Mononuclear cell (primary cell): ENCODE measurements at regions not wholly inside any gene's neighbourhood (a gene's known extent, or its start where the extent isn't known, plus 50 kb on each side); places are given as distances from the start of the nearest gene placed in this dataset.
"Not testable (repeated sequence)": the region's sequence is repeated elsewhere in the genome, so short reads cannot be mapped to it uniquely, and the experiment has no call there.

Experiments used
- H3K27me3 ChIP-seq: 2 replicates; pipeline ENCODE4 v1.6.0; 2011; ENCODE audit warnings: low read length, control low read depth; ENCODE audit not compliant: insufficient read depth
- H3K4me1 ChIP-seq: 2 replicates; pipeline ENCODE4 v1.5.1; 2011; ENCODE audit warnings: mild to moderate bottlenecking, low read length, control low read depth; ENCODE audit not compliant: insufficient read depth
- H3K4me3 ChIP-seq: 2 replicates; pipeline ENCODE4 v1.5.1; 2011; ENCODE audit warnings: mild to moderate bottlenecking, low read length, moderate library complexity
- H3K9me3 ChIP-seq: 2 replicates; pipeline ENCODE4 v1.5.1; 2011; ENCODE audit warnings: low read depth, mild to moderate bottlenecking, control low read depth, low read length

- not testable (repeated sequence) for H3K4me3 ChIP-seq, H3K27me3 ChIP-seq, H3K4me1 ChIP-seq
These were observed 255.6 kb upstream of the NBPF12 start for GRCh38 chr1:146682227-146683125.

GRCh38 chr1:146673729-146674299 lies 264.3 kb upstream of the NBPF12 start:
- H3K27me3 ChIP-seq, H3K4me3 ChIP-seq, H3K9me3 ChIP-seq, H3K4me1 ChIP-seq: not testable (repeated sequence)

More at GRCh38 chr1:146682227-146683125, 255.6 kb upstream of the NBPF12 start:
- H3K9me3 ChIP-seq, result not testable (repeated sequence)

GRCh38 chr1:146672608-146673007 lies 265.5 kb upstream of the NBPF12 start:
- not testable (repeated sequence) for H3K27me3 ChIP-seq, H3K4me1 ChIP-seq, H3K9me3 ChIP-seq

GRCh38 chr1:146671588-146671987 lies 266.5 kb upstream of the NBPF12 start:
- H3K4me3 ChIP-seq, H3K27me3 ChIP-seq, H3K4me1 ChIP-seq, H3K9me3 ChIP-seq: not testable (repeated sequence)

More at GRCh38 chr1:146672608-146673007, 265.5 kb upstream of the NBPF12 start:
- not testable (repeated sequence) for H3K4me3 ChIP-seq

- not testable (repeated sequence) for H3K4me1 ChIP-seq, H3K9me3 ChIP-seq, H3K4me3 ChIP-seq, H3K27me3 ChIP-seq
These were observed 267.1 kb upstream of the NBPF12 start for GRCh38 chr1:146670832-146671566.

GRCh38 chr1:146666275-146666674 lies 271.8 kb upstream of the NBPF12 start:
- not testable (repeated sequence) for H3K27me3 ChIP-seq, H3K9me3 ChIP-seq, H3K4me1 ChIP-seq, H3K4me3 ChIP-seq

- not testable (repeated sequence) for H3K4me1 ChIP-seq, H3K27me3 ChIP-seq, H3K9me3 ChIP-seq, H3K4me3 ChIP-seq
These were observed 277.9 kb upstream of the NBPF12 start for GRCh38 chr1:146660242-146660641.

- not testable (repeated sequence) for H3K27me3 ChIP-seq, H3K9me3 ChIP-seq, H3K4me3 ChIP-seq, H3K4me1 ChIP-seq
These were observed 281.6 kb upstream of the NBPF12 start for GRCh38 chr1:146656356-146657060.

- not testable (repeated sequence) for H3K9me3 ChIP-seq, H3K4me1 ChIP-seq, H3K4me3 ChIP-seq, H3K27me3 ChIP-seq
These were observed 283.4 kb upstream of the NBPF12 start for GRCh38 chr1:146654763-146655162.

- not testable (repeated sequence) for H3K4me3 ChIP-seq, H3K9me3 ChIP-seq, H3K4me1 ChIP-seq, H3K27me3 ChIP-seq
These were observed 292.0 kb upstream of the NBPF12 start for GRCh38 chr1:146645978-146646604.

- not testable (repeated sequence) for H3K4me3 ChIP-seq, H3K4me1 ChIP-seq, H3K9me3 ChIP-seq, H3K27me3 ChIP-seq
These were observed 296.6 kb upstream of the NBPF12 start for GRCh38 chr1:146641534-146641933.

- H3K9me3 ChIP-seq, H3K4me3 ChIP-seq, H3K27me3 ChIP-seq, H3K4me1 ChIP-seq: not testable (repeated sequence)
These were observed 297.5 kb upstream of the NBPF12 start for GRCh38 chr1:146640671-146641070.

- not testable (repeated sequence) for H3K4me3 ChIP-seq, H3K4me1 ChIP-seq, H3K27me3 ChIP-seq, H3K9me3 ChIP-seq
These were observed 307.8 kb upstream of the NBPF12 start for GRCh38 chr1:146630302-146630701.

GRCh38 chr1:146618582-146618981 lies 319.5 kb upstream of the NBPF12 start:
- H3K9me3 ChIP-seq, H3K4me1 ChIP-seq, H3K27me3 ChIP-seq, H3K4me3 ChIP-seq: not testable (repeated sequence)

GRCh38 chr1:146604681-146605080 lies 333.4 kb upstream of the NBPF12 start:
- not testable (repeated sequence) for H3K27me3 ChIP-seq, H3K9me3 ChIP-seq, H3K4me3 ChIP-seq, H3K4me1 ChIP-seq
